Fibroblast of lung (primary cell): ENCODE measurements at regions not wholly inside any gene's neighbourhood (a gene's known extent, or its start where the extent isn't known, plus 50 kb on each side); places are given as distances from the start of the nearest gene placed in this dataset.
A peak's percentile ranks its signal among the peaks of the same experiment; 100 is the strongest.

Experiments used
- DNase-seq, 2 donors: peaks; one replicate each; pipeline versions ENCODE4 v3.0.0 to v3.0.0-alpha.2; 2010; ENCODE audit warnings: low read depth in 2 of 2
- H2AFZ ChIP-seq: 2 replicates; pipeline ENCODE4 v1.5.1; 2012; ENCODE audit warnings: low read length, control low read depth, inconsistent platforms
- H3K27ac ChIP-seq: 2 replicates; pipeline ENCODE4 v1.5.1; 2011; ENCODE audit warnings: low read length, control low read depth; ENCODE audit not compliant: insufficient read depth
- H3K27me3 ChIP-seq: 2 replicates; pipeline ENCODE4 v1.5.1; 2011; ENCODE audit warnings: mild to moderate bottlenecking, low read length; ENCODE audit not compliant: control insufficient read depth, insufficient read depth
- H3K36me3 ChIP-seq: 2 replicates; pipeline ENCODE4 v1.5.1; 2011; ENCODE audit warnings: low read length; ENCODE audit not compliant: control insufficient read depth, insufficient read depth
- H3K4me1 ChIP-seq: 2 replicates; pipeline ENCODE4 v1.5.1; 2011; ENCODE audit warnings: low read length; ENCODE audit not compliant: control insufficient read depth, insufficient read depth; ENCODE audit errors: extremely low read depth
- H3K4me2 ChIP-seq: 2 replicates; pipeline ENCODE4 v1.5.1; 2011; ENCODE audit warnings: low read length, control low read depth; ENCODE audit not compliant: insufficient read depth; ENCODE audit errors: extremely low read depth
- H3K4me3 ChIP-seq, 4 experiments: fragments of 200-600 bp in 1 of 4; sonication (generic) in 1 of 4; replicated peaks in 1 of 4; 2 replicates each; pipeline ENCODE4 v1.5.1; 2011 to 2016; ENCODE audit warnings: low read length in 4 of 4, low read depth in 3 of 4, mild to moderate bottlenecking in 3 of 4, control low read depth in 2 of 4, inconsistent platforms in 1 of 4, mixed read lengths in 1 of 4; ENCODE audit not compliant: insufficient read depth in 1 of 4; ENCODE audit errors: control extremely low read depth in 1 of 4
- H3K79me2 ChIP-seq: 2 replicates; pipeline ENCODE4 v1.5.1; 2012; ENCODE audit warnings: mild to moderate bottlenecking, low read length, inconsistent platforms; ENCODE audit not compliant: control insufficient read depth, insufficient read depth
- H3K9ac ChIP-seq: 2 replicates; pipeline ENCODE4 v1.5.1; 2011; ENCODE audit warnings: mild to moderate bottlenecking, low read length, control low read depth; ENCODE audit not compliant: insufficient read depth
- H3K9me3 ChIP-seq: 2 replicates; pipeline ENCODE4 v1.5.1; 2012; ENCODE audit warnings: low read depth, low read length; ENCODE audit not compliant: control insufficient read depth, insufficient read depth
- H4K20me1 ChIP-seq: 2 replicates; pipeline ENCODE4 v1.5.1; 2011; ENCODE audit warnings: low read length; ENCODE audit not compliant: control insufficient read depth, insufficient read depth; ENCODE audit errors: extremely low read depth
- EZH2 ChIP-seq: IDR thresholded peaks from 2 replicates; pipeline ENCODE4 v1.5.1; 2012; ENCODE audit warnings: low read length, control low read depth, mild to moderate bottlenecking; ENCODE audit errors: missing control alignments
- TF ChIP-seq, protein P1 (sequence below), 2 donors: IDR thresholded peaks in 1 of 2; conservative IDR thresholded peaks in 1 of 2; 1 replicate in 1 of 2; 2 replicates in 1 of 2; pipeline ENCODE4 v1.5.1; 2011 to 2012; ENCODE audit warnings: low read length in 2 of 2, control low read depth in 1 of 2, inconsistent platforms in 1 of 2, low read depth in 1 of 2, mild to moderate bottlenecking in 1 of 2

DNA sequence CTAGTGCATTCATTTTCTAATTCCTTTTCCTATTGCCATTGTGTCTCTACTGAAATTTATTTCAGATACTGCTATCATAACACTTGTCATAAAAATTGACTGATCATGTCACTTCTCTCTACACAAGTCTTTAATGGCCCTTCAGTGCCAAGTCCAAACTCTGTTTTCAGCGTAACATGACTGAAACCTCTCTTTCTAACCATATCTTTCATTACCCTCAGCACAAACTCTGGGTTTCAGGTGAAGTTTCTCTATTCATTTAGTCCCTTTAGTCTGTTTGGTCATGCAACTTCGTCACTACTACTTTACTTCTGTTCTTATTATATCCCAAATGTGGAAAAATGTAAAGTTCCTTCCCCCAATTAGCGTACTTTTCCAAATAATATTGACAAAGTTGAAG lies 234.9 kb downstream of the OGFRL1 start:
- TF ChIP-seq, protein P1, sequence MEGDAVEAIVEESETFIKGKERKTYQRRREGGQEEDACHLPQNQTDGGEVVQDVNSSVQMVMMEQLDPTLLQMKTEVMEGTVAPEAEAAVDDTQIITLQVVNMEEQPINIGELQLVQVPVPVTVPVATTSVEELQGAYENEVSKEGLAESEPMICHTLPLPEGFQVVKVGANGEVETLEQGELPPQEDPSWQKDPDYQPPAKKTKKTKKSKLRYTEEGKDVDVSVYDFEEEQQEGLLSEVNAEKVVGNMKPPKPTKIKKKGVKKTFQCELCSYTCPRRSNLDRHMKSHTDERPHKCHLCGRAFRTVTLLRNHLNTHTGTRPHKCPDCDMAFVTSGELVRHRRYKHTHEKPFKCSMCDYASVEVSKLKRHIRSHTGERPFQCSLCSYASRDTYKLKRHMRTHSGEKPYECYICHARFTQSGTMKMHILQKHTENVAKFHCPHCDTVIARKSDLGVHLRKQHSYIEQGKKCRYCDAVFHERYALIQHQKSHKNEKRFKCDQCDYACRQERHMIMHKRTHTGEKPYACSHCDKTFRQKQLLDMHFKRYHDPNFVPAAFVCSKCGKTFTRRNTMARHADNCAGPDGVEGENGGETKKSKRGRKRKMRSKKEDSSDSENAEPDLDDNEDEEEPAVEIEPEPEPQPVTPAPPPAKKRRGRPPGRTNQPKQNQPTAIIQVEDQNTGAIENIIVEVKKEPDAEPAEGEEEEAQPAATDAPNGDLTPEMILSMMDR (conservative IDR thresholded peaks at IDR 0.05 in 1 of 2, IDR thresholded peaks at IDR 0.05 in 1 of 2; ENCODE audit: low read depth in 1 of 2, low read length in 2 of 2), result no peak
- TF ChIP-seq EZH2, result no peak
- Histone ChIP-seq H3K27ac (no peak overlapping the region), H3K79me2 (no peaks in the 10 kb centered on the region), H3K4me1 (no peaks in the 10 kb centered on the region), H2AFZ (no peak overlapping the region), H3K4me2 (no peak overlapping the region), H3K4me3 (no peak overlapping the region), H3K9me3 (no peaks in the 10 kb centered on the region), H3K27me3 (no peaks in the 10 kb centered on the region), H3K9ac (no peak overlapping the region), H3K36me3 (no peaks in the 10 kb centered on the region), H4K20me1 (no peaks in the 10 kb centered on the region)
- no peak for DNase-seq

DNA sequence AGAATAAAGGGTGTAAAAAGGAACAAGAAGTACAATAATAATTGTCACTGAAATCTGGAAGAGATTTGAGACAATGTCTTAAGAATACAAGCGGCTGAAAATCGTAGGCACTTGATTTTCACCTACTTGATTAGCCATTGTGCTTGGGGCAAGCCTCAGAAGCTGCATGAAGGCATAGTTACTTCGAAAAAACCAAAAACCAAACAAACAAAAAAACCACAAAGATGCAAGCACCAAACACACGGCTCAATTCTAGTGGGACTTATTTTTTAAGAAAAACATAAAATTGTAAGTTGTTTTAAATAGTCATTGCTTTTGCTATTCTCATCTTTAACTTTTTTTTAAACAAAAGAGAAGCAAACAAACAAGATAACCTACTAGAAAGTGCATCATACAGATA lies 235.6 kb downstream of the OGFRL1 start:
- no peak overlapping the region for H3K27ac ChIP-seq
- H4K20me1 ChIP-seq, result no peaks in the 10 kb centered on the region
- no peaks in the 10 kb centered on the region for H3K79me2 ChIP-seq
- no peaks in the 10 kb centered on the region for H3K36me3 ChIP-seq
- no peaks in the 10 kb centered on the region for H3K27me3 ChIP-seq
- peak in 1 of 2 donors; percentile 8 for DNase-seq
- H3K4me2 ChIP-seq, result no peak overlapping the region
- H3K4me1 ChIP-seq, result no peaks in the 10 kb centered on the region
- no peak overlapping the region for H3K4me3 ChIP-seq
- no peak overlapping the region for H2AFZ ChIP-seq
- H3K9me3 ChIP-seq, result no peaks in the 10 kb centered on the region
- no peak overlapping the region for H3K9ac ChIP-seq
- no peak for TF ChIP-seq EZH2
- TF ChIP-seq, protein P1 (conservative IDR thresholded peaks at IDR 0.05 in 1 of 2, IDR thresholded peaks at IDR 0.05 in 1 of 2; ENCODE audit: low read depth in 1 of 2, low read length in 2 of 2), result no peak

DNA sequence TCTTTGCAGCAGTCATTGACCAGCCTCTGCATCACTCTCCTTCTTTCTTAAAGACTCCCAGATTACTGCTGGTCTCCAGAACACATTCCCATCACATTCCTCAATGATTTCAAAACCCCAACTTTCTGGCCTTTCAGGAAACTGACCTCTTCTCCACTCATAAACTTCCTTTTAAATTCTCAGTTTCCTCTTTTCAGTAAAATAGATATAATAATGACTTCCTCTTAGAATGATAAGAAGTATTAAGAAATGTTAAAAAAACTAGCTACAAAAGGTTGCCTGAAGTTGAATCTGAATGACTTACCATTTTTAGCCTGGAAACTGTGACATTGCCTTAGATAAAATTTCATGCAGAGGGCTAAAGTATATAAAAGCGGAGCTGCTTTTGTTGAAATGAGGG lies 239.3 kb downstream of the OGFRL1 start:
- no peak overlapping the region for H3K4me3 ChIP-seq
- H3K4me1 ChIP-seq, result no peaks in the 10 kb centered on the region
- no peak overlapping the region for H3K4me2 ChIP-seq
- H3K27ac ChIP-seq, result no peak overlapping the region
- no peak for DNase-seq
- H3K9me3 ChIP-seq, result no peaks in the 10 kb centered on the region
- no peaks in the 10 kb centered on the region for H3K79me2 ChIP-seq
- H2AFZ ChIP-seq, result no peak overlapping the region
- H4K20me1 ChIP-seq, result no peaks in the 10 kb centered on the region
- TF ChIP-seq EZH2, result no peak
- TF ChIP-seq, protein P1 (conservative IDR thresholded peaks at IDR 0.05 in 1 of 2, IDR thresholded peaks at IDR 0.05 in 1 of 2; ENCODE audit: low read depth in 1 of 2, low read length in 2 of 2), result no peak
- H3K36me3 ChIP-seq, result no peaks in the 10 kb centered on the region
- H3K27me3 ChIP-seq, result no peaks in the 10 kb centered on the region
- no peak overlapping the region for H3K9ac ChIP-seq
